ENCODE measurements at regions not wholly inside any gene's neighbourhood (a gene's known extent, or its start where the extent isn't known, plus 50 kb on each side); places are given as distances from the start of the nearest gene placed in this dataset.

GRCh38 chr7:112678626-112679025 lies 111.6 kb downstream of the TMEM168 start:
- DNase-seq (ENCODE audit: extremely low read depth in 1 of 4, low spot score in 3 of 4) (no peak), ATAC-seq (no peak), FAIRE-seq (no peak)
- Histone ChIP-seq H3K27me3 (ENCODE audit: control insufficient read depth in 2 of 2, insufficient read depth in 2 of 2, low read length in 2 of 2) (peaks cover 0 to 5% of the 10 kb centered on the region in 2 experiments; a peak in 3 of 5 replicates), H3K4me1 (replicated peaks in 1 of 2; ENCODE audit: control insufficient read depth in 2 of 2, insufficient read depth in 2 of 2, low read length in 2 of 2) (no peaks in the 10 kb centered on the region), H3K9me1 (ENCODE audit: control insufficient read depth, insufficient read depth, low read length) (no peaks in the 10 kb centered on the region), H3K9ac (ENCODE audit: insufficient read depth in 1 of 2, low read depth in 2 of 2, low read length in 2 of 2) (no peak overlapping the region), H3K4me3 (no peak overlapping the region), H3K9me3 (replicated peaks; ENCODE audit: control insufficient read depth, insufficient read depth, low read depth, low read length) (no peaks in the 10 kb centered on the region), H3K27ac (ENCODE audit: extremely low read depth, low read depth, low read length) (no peak overlapping the region), H3K36me3 (ENCODE audit: control insufficient read depth, insufficient read depth, low read length) (no peaks in the 10 kb centered on the region), H3K4me2 (ENCODE audit: insufficient read depth, low read length) (no peak overlapping the region), H3K79me2 (ENCODE audit: control insufficient read depth, insufficient read depth, low read length) (no peaks in the 10 kb centered on the region), H4K20me1 (replicated peaks; ENCODE audit: control insufficient read depth, insufficient read depth, low read length) (no peaks in the 10 kb centered on the region), H2AFZ (ENCODE audit: low read depth, low read length) (no peak overlapping the region)
- BruUV-seq (replicated peaks), result no TSS peak
- POLR2A ChIA-PET, result no interaction called here
- in situ Hi-C loops (cut with MboI) (no loop called here), intact Hi-C loops (cut with micrococcal nuclease) (no loop called here)
- TF ChIP-seq, protein P1, sequence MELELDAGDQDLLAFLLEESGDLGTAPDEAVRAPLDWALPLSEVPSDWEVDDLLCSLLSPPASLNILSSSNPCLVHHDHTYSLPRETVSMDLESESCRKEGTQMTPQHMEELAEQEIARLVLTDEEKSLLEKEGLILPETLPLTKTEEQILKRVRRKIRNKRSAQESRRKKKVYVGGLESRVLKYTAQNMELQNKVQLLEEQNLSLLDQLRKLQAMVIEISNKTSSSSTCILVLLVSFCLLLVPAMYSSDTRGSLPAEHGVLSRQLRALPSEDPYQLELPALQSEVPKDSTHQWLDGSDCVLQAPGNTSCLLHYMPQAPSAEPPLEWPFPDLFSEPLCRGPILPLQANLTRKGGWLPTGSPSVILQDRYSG (tag; conservative IDR thresholded peaks at IDR 0.05; ENCODE audit: low read depth), result no peak
- no peak for TF ChIP-seq PPARD (CRISPR knock-in tag; IDR thresholded peaks at IDR 0.05)
- no peak for TF ChIP-seq TEAD4 (IDR thresholded peaks at IDR 0.05; ENCODE audit: low read length)
- TF ChIP-seq TEAD4 (CRISPR knock-in tag; IDR thresholded peaks at IDR 0.05; ENCODE audit: borderline replicate concordance), result no peak
- TF ChIP-seq MTA1 (IDR thresholded peaks at IDR 0.05; ENCODE audit: borderline replicate concordance), result no peak
- TF ChIP-seq RNF2 (IDR thresholded peaks at IDR 0.05), result no peak
- TF ChIP-seq NFXL1 (CRISPR knock-in tag; IDR thresholded peaks at IDR 0.05), result no peak
- no peak for TF ChIP-seq MTF1 (CRISPR knock-in tag; IDR thresholded peaks at IDR 0.05; ENCODE audit: borderline replicate concordance)
- no peak for TF ChIP-seq CEBPG (CRISPR knock-in tag; IDR thresholded peaks at IDR 0.05)
- no peak for TF ChIP-seq CEBPG (tag; conservative IDR thresholded peaks at IDR 0.05 in 1 of 2, IDR thresholded peaks at IDR 0.05 in 1 of 2)
- TF ChIP-seq FOXK2 (conservative IDR thresholded peaks at IDR 0.05 in 1 of 2, IDR thresholded peaks at IDR 0.05 in 1 of 2; ENCODE audit: low read depth in 2 of 2), result no peak
- TF ChIP-seq, protein P2, sequence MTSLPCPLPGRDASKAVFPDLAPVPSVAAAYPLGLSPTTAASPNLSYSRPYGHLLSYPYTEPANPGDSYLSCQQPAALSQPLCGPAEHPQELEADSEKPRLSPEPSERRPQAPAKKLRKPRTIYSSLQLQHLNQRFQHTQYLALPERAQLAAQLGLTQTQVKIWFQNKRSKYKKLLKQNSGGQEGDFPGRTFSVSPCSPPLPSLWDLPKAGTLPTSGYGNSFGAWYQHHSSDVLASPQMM (CRISPR knock-in tag; IDR thresholded peaks at IDR 0.05), result no peak
- TF ChIP-seq ZNF644 (tag; IDR thresholded peaks at IDR 0.05; ENCODE audit: low read depth), result no peak
- no peak for TF ChIP-seq SREBF2 (CRISPR knock-in tag; IDR thresholded peaks at IDR 0.05)
- no peak for TF ChIP-seq ZNF695 (CRISPR knock-in tag; IDR thresholded peaks at IDR 0.05)
- TF ChIP-seq YBX1 (IDR thresholded peaks at IDR 0.05), result no peak
- TF ChIP-seq EP400 (IDR thresholded peaks at IDR 0.05), result no peak
- CTCF ChIA-PET (ENCODE audit: low intra/inter-chr PET ratio), result no interaction called here
- WGBS (ENCODE audit: insufficient coverage, low coverage, missing lambda C conversion rate), result 12% methylated on average over 6 of the region's 6 CpGs
